ENCODE measurements at regions not wholly inside any gene's neighbourhood (a gene's known extent, or its start where the extent isn't known, plus 50 kb on each side); places are given as distances from the start of the nearest gene placed in this dataset.

DNA sequence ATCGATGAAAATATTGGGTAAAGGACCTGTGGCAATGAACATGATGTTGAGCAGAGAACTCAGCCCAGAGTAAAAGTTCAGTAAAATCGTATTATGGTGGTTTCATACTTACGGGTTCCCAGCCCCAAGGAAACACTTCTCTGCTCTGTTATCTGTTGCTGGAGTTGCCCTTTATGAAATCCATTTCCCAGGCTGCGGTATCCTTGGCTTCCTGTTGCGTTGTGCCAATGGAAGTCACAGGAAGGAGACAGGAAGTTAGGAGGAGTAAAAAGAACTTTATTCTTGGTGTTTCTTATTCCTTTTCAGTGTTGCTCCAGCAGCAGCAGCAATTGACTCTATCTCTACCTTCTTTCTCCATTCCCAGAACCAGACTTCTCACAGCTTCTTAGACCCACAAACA is 965.2 kb downstream of the VRK1 start:
- Mint-ChIP-seq H3K27me3 (no peaks in the 10 kb centered on the region), H3K36me3 (ENCODE audit: low read depth) (no peaks in the 10 kb centered on the region), H3K4me1 (no peaks in the 10 kb centered on the region), H3K4me3 (no peak overlapping the region), H3K27ac (no peak overlapping the region), H3K9me3 (no peaks in the 10 kb centered on the region)
- ATAC-seq (ENCODE audit: low read depth) (no peak), DNase-seq (no peak)
- POLR2A ChIA-PET: no interaction called here
- intact Hi-C loops (cut with micrococcal nuclease): no loop called here
- CTCF ChIA-PET: no interaction called here
- TF ChIP-seq, protein P1, sequence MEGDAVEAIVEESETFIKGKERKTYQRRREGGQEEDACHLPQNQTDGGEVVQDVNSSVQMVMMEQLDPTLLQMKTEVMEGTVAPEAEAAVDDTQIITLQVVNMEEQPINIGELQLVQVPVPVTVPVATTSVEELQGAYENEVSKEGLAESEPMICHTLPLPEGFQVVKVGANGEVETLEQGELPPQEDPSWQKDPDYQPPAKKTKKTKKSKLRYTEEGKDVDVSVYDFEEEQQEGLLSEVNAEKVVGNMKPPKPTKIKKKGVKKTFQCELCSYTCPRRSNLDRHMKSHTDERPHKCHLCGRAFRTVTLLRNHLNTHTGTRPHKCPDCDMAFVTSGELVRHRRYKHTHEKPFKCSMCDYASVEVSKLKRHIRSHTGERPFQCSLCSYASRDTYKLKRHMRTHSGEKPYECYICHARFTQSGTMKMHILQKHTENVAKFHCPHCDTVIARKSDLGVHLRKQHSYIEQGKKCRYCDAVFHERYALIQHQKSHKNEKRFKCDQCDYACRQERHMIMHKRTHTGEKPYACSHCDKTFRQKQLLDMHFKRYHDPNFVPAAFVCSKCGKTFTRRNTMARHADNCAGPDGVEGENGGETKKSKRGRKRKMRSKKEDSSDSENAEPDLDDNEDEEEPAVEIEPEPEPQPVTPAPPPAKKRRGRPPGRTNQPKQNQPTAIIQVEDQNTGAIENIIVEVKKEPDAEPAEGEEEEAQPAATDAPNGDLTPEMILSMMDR (IDR thresholded peaks at IDR 0.05): no peak

- intact Hi-C loops (cut with micrococcal nuclease): no loop called here
- CTCF ChIA-PET: no interaction called here
Observed at GRCh38 chr14:97771340-97772045, 974.3 kb downstream of the VRK1 start.

GRCh38 chr14:97773598-97773997 is 976.4 kb downstream of the VRK1 start:
- no peak for ATAC-seq (ENCODE audit: low read depth)
- POLR2A ChIA-PET: no interaction called here
- intact Hi-C loops (cut with micrococcal nuclease): no loop called here

More at GRCh38 chr14:97771340-97772045, 974.3 kb downstream of the VRK1 start:
- Mint-ChIP-seq H3K27ac (no peak overlapping the region), H3K36me3 (ENCODE audit: low read depth) (no peaks in the 10 kb centered on the region), H3K4me1 (no peaks in the 10 kb centered on the region), H3K27me3 (no peaks in the 10 kb centered on the region), H3K9me3 (peaks cover 3% of the 10 kb centered on the region), H3K4me3 (no peak overlapping the region)
- DNase-seq (no peak), ATAC-seq (ENCODE audit: low read depth) (no peak)
- TF ChIP-seq, protein P1 (IDR thresholded peaks at IDR 0.05): no peak
- POLR2A ChIA-PET: no interaction called here

DNA sequence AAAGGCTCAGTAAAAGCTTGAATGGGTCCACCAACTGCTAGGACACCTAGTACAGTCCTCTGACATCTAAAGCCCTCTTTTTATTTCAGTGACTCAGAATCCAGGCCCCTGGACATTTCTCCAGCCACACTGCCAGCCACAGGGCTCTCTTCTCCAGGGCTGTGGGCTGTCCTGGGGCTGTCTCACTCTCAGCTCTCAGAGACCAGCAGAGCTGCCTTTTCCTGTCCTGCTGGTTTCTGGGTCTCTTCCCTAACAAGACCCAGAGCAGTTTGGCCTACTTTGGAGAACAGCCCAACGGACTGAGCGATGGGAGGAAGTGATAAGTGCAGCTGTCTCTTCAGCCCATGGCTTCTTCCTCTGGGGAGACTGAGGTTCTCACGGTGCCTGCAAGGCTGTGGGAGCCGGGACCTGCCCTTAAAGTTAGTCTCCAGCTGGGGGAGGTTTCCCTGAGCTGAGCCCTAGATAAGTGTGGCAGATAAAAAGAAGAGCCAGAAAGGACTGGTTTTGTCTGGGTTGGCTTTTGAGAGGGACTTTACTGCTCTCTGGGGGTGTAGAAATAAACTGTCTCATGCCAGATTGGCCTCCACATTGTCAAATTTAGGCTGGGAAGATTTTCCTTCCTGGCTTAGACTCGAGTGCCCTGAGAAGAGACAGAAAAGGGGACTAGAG is 979.8 kb downstream of the VRK1 start:
- TF ChIP-seq, protein P1 (IDR thresholded peaks at IDR 0.05): no peak
- POLR2A ChIA-PET: no interaction called here
- CTCF ChIA-PET: no interaction called here
- H3K27me3 Mint-ChIP-seq: no peaks in the 10 kb centered on the region
- peaks cover 2% of the 10 kb centered on the region for H3K9me3 Mint-ChIP-seq
- DNase-seq (no peak), ATAC-seq (ENCODE audit: low read depth) (no peak)
- H3K27ac Mint-ChIP-seq: no peak overlapping the region
- intact Hi-C loops (cut with micrococcal nuclease): no loop called here
- H3K36me3 Mint-ChIP-seq (ENCODE audit: low read depth): no peaks in the 10 kb centered on the region
- no peaks in the 10 kb centered on the region for H3K4me1 Mint-ChIP-seq
- no peak overlapping the region for H3K4me3 Mint-ChIP-seq

More at GRCh38 chr14:97773598-97773997, 976.4 kb downstream of the VRK1 start:
- CTCF ChIA-PET: no interaction called here
- no peak overlapping the region for H3K27ac Mint-ChIP-seq
- no peak overlapping the region for H3K4me3 Mint-ChIP-seq
- H3K4me1 Mint-ChIP-seq: no peaks in the 10 kb centered on the region
- no peak for DNase-seq
- TF ChIP-seq, protein P1 (IDR thresholded peaks at IDR 0.05): no peak
- peaks cover 2% of the 10 kb centered on the region for H3K9me3 Mint-ChIP-seq
- H3K36me3 Mint-ChIP-seq (ENCODE audit: low read depth): no peaks in the 10 kb centered on the region
- H3K27me3 Mint-ChIP-seq: no peaks in the 10 kb centered on the region

DNA sequence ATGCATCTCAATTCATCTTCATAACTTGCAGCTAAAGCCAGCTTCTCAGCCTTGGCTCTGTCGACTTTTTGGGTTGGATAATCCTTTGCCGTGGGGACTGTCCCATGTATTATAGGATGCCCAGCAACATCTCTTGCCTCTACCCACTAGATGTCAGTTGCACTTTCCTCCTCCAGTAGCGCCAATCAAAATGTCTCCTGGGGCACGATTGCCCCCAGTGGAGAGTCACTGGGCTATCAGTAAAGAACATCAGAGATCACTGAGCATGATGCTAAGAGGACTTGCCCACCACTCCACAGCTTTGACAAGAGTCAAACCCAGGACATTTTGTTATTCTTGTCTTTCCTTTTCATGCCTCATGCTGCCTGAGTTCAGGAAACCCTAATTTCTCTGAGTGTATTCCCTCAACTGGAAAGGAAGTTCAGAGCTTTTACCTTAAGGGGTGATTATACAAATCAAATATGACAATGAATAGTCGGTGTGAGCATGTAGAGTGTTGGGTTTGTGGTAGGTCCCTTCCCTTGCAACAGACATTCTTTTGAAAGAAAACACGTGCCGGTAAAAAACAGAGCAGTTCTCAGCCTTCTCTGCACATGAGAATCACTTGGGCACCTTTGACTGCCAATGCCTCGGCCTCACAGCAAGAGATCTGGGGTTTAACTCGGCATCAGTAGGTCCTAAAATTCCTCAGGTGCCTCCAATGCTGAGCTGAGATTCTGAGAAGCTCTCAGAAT is 980.6 kb downstream of the VRK1 start:
- Mint-ChIP-seq H3K4me1 (no peaks in the 10 kb centered on the region), H3K4me3 (no peak overlapping the region), H3K9me3 (peaks cover 2% of the 10 kb centered on the region), H3K27ac (no peak overlapping the region), H3K36me3 (ENCODE audit: low read depth) (no peaks in the 10 kb centered on the region), H3K27me3 (no peaks in the 10 kb centered on the region)
- POLR2A ChIA-PET: no interaction called here
- intact Hi-C loops (cut with micrococcal nuclease): no loop called here
- DNase-seq: no peak
- ATAC-seq (ENCODE audit: low read depth): no peak
- CTCF ChIA-PET: no interaction called here
- TF ChIP-seq, protein P1 (IDR thresholded peaks at IDR 0.05): no peak

Data from activated B cell treated with CpG ODN at 0.5 μM for 24 hours (primary cell).